ENCODE measurements at regions not wholly inside any gene's neighbourhood (a gene's known extent, or its start where the extent isn't known, plus 50 kb on each side); places are given as distances from the start of the nearest gene placed in this dataset.
"Not testable (repeated sequence)": the region's sequence is repeated elsewhere in the genome, so short reads cannot be mapped to it uniquely, and the experiment has no call there.

GRCh38 chr6:144369696-144370095 lies 84.6 kb downstream of the UTRN start:
- H4K91ac ChIP-seq (replicated peaks; ENCODE audit: insufficient read length, low read length); H3K36me3 ChIP-seq (ENCODE audit: control insufficient read depth in 2 of 4, insufficient read depth in 4 of 4, low read length in 3 of 4); H3K9ac ChIP-seq (replicated peaks in 1 of 4; ENCODE audit: extremely low read depth in 1 of 4, low read depth in 3 of 4, low read length in 3 of 4); H4K8ac ChIP-seq (ENCODE audit: extremely low read depth, insufficient read depth, low read length); H3K4me1 ChIP-seq (replicated peaks in 1 of 4; ENCODE audit: control insufficient read depth in 3 of 4, insufficient read depth in 4 of 4, low read length in 3 of 4); H2BK20ac ChIP-seq (ENCODE audit: low read length); H3K4me3 ChIP-seq (ENCODE audit: extremely low read depth in 1 of 4, insufficient read depth in 2 of 4, low read depth in 3 of 4, low read length in 4 of 4); H2BK15ac ChIP-seq (ENCODE audit: low read length); H3K18ac ChIP-seq (ENCODE audit: extremely low read depth, low read length); H3K27me3 ChIP-seq (replicated peaks in 1 of 4; ENCODE audit: control insufficient read depth in 3 of 4, extremely low read depth in 1 of 4, insufficient read depth in 3 of 4, low read length in 3 of 4); H3K4me2 ChIP-seq (ENCODE audit: insufficient read depth in 1 of 2, low read depth in 2 of 2, low read length in 2 of 2); H3K14ac ChIP-seq (ENCODE audit: insufficient read length); H3K9me3 ChIP-seq (ENCODE audit: insufficient read depth in 2 of 2, low read depth in 1 of 2, low read length in 1 of 2); H3K56ac ChIP-seq (replicated peaks; ENCODE audit: insufficient read length, low read depth, low read length); H2AFZ ChIP-seq (ENCODE audit: low read length); H2AK5ac ChIP-seq (ENCODE audit: low read depth, low read length); POLR2A ChIA-PET (ENCODE audit: partially characterized antibody); H2BK120ac ChIP-seq (replicated peaks; ENCODE audit: low read depth, low read length); H4K5ac ChIP-seq (ENCODE audit: insufficient read length, low read depth, low read length); H3K23ac ChIP-seq (ENCODE audit: insufficient read length); H3K4ac ChIP-seq (replicated peaks; ENCODE audit: insufficient read length, low read depth, low read length); H3K23me2 ChIP-seq (ENCODE audit: low read depth, low read length); H4K20me1 ChIP-seq (replicated peaks in 1 of 2; ENCODE audit: control insufficient read depth in 1 of 2, insufficient read depth in 2 of 2, low read length in 2 of 2); DNase-seq (ENCODE audit: low read depth in 1 of 2, low spot score in 2 of 2); H3K27ac ChIP-seq (ENCODE audit: low read depth, low read length); FAIRE-seq; H2BK12ac ChIP-seq (ENCODE audit: low read depth, low read length); H2BK5ac ChIP-seq (ENCODE audit: low read depth, low read length); H3K79me1 ChIP-seq (ENCODE audit: low read depth, low read length): not testable (repeated sequence)
- peaks cover 0 to 23% of the 10 kb centered on the region in 2 experiments; a peak in 1 of 4 replicates for H3K79me2 ChIP-seq (ENCODE audit: control insufficient read depth in 1 of 2, insufficient read depth in 2 of 2, low read length in 2 of 2)
- CTCF ChIA-PET (ENCODE audit: partially characterized antibody) = interaction anchor here (1.3 to 1.6 kb wide), 2 partner anchors 10 to 93 kb away, joined by 4 read pairs; no protein-coding TSS in a partner anchor
- 88% methylated on average over 1 of the region's 1 CpG; no CpG with 5 or more reads in 1 of the 2 experiments for WGBS, 2 experiments (ENCODE audit: extremely low coverage in 1 of 2, insufficient coverage in 1 of 2, insufficient read length in 1 of 2, insufficient replicate concordance in 2 of 2, low coverage in 1 of 2, low lambda C conversion rate in 2 of 2, missing lambda C conversion rate in 1 of 2)

All from H1 (cell line).